ENCODE measurements at regions not wholly inside any gene's neighbourhood (a gene's known extent, or its start where the extent isn't known, plus 50 kb on each side); places are given as distances from the start of the nearest gene placed in this dataset.

- no peak for DNase-seq (ENCODE audit: low spot score)
Measured at GRCh38 chr5:123876276-123876790, 364.4 kb downstream of the CSNK1G3 start.

DNA sequence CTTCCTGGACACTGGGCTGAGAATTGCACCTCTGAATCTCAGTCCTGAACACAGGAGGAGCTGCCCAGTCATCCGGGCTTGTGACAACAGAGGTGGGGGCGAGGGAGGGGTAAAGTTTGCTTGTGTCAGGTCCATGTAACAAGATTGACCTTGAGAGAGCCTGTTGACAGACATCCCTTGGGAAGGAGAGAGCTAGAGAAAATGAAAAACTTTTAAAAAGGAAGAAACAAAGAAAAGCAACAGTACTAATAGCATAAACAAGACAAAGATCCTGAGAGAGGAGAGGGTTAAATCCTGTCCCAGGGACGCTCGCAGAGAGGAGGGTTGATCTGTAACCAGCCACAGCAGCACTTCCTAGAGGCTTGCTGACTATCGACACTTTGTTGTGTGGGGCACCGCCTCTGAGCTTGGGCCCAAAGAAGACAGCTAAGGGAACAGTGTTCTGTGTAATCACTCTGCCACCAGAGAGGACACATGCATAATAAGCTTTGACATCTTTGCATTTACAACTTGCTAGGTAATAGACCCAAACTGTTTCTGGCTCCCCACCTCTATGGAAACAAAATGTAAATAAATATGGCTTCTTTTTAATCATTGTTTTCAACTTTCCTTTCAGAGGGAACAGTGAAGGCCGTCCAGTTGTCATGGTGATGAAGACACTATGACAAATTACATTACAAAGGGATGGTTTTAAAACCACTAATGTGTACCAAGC lies 363.7 kb downstream of the CSNK1G3 start:
- peak; percentile 79 for DNase-seq (ENCODE audit: low spot score)

- peak; percentile 94 for DNase-seq (ENCODE audit: low spot score)
Measured at GRCh38 chr5:123874600-123875201, 362.7 kb downstream of the CSNK1G3 start.

DNA sequence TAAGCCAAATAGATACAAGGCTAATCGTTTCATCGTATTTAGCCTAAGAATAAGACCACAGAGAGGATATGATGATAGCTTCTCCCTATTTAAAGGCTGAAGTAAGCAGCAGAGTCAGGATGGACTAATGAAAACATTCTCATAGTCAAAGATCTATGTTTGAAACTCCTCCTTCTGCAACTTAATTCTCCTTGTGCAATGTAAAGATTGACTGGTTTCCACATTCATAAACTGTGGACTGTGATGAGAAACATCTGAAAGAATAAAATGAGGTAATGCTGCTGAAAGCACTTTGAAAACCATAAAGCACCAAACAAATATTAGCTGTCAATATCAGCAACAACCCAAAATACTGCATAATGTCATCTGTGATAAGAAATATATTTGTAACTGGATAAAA lies 361.9 kb downstream of the CSNK1G3 start:
- no peak for DNase-seq (ENCODE audit: low spot score)

DNA sequence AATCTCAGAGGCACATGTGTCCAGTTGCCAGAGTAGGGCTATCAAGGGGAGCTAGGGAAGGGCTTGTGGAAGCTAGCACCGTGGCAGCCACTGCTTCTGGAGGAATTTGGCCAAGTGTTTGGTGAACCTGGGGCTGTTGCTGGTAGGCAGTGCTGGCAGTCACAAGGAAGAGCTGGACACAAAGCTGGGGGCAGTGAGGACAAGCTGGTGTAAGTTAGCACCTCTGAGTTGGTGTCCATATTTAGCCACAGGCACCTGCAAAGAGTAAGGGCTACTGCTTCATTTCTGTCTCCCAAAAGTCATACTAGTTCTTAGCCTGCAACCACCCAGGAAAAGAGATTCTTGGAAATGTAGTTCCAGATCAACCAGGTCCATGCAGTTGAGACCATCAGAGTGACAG lies 359.4 kb downstream of the CSNK1G3 start:
- DNase-seq (ENCODE audit: low spot score) = no peak

DNA sequence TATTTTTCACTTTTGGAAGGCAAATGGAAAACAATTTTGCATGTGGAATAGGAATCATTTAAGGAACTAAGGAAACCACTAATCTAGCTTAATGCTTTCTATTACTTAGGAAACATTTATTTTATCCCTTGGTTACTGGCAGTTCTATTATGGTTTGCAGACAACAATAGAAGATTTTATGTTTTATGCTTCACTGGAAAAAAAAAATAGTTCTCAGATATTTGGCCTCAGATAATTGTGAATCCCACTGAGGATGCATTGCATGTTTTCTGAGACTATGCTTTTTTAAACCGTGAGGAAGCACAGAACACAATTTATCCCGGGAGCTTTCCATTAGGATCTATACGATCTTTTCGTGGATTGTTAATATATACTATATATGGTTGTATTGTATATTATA lies 356.9 kb downstream of the CSNK1G3 start:
- DNase-seq (ENCODE audit: low spot score) = no peak

DNA sequence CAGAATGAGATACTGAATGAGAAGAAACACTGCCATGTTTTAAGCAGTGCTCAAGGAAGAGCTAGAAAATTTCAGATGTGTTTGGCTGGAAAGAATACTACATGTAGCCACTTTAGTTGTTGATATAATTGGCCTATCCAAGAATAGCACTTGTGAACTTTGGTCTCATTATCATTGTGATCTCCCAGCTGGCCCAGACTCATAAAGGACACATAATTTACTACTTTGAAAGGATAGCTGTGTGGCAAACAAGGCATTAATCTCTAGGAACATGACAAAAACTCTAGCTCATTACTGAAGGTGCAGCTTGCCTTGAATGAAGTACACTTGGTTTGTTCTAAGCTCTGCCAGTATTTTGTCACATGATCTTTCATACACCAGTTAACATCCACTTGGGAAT lies 356.3 kb downstream of the CSNK1G3 start:
- no peak for DNase-seq (ENCODE audit: low spot score)

DNA sequence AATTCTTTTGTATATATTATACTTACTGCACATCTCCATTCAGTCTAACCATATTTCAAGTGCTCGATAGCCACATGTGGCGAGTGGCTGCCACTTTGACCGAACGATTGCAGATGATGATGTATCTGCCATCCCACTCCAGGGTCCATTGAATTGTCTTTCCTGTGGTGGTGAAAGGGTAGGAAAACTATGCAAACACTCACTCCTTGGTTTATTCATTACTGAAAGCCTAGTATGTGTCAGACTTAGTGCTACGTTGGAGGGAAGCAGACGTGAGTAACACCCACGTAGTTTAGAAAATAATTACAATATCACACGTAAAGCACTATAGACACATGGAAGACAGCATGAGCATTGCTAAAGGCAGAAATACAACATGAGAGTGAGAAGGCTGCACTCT lies 353.7 kb downstream of the CSNK1G3 start:
- no peak for DNase-seq (ENCODE audit: low spot score)

DNA sequence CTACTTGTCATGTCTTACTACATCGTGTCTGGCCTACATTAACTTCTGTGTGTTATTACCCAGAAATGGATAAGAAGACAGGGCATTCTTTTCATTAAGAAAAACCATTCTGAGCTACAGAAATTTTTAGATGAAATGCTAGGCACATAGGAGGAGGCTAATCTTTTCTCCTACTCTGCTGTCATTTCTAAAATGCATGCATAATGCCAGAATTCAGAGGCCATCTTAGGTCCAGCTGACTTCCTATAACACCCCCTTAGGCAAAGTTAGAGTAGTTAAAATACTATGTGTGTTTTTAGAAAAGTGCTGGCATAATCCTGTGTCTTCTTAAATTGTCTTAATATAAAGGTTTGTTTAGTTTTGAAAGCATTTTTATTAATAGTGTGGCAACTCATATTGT lies 352.6 kb downstream of the CSNK1G3 start:
- DNase-seq (ENCODE audit: low spot score) = no peak

DNA sequence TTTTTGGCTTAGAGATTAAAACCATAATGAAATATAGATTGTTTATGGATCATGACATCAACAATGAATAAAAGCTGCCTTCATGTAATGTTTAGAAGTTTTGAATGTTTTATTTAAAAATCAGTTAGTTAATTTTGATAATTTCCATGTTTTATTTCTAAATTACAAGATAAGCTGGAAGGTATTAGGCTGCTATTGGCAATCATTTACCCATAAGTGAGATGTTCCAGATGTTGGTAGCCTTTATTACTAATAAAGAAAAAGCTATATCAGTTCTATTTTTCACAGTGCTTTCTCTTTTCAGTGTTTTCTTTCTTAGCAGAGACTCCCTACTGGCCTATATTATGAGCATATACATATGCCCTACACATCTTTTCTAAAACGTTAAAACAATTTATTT lies 347.0 kb downstream of the CSNK1G3 start:
- DNase-seq (ENCODE audit: low spot score) = no peak

DNA sequence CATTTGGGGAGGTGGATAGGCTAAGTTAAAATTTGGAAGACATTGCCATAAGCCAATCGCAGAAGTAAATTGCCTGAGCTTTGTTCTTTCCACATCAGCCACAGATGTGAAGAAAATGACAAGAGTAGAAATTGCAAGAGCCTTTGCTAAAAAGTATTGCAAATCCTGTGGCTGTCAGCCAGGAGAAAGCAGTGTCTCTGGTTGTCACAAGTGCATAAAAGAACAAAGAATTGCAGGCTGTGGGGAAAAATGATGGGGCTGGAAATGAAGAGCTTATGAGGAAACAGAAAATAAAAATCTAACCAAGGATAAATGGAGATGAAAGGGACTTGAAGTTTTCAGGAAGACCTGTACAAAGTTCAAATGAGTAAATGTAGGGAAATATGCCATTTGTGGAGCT lies 344.8 kb downstream of the CSNK1G3 start:
- DNase-seq (ENCODE audit: low spot score) = peak; percentile 14

- no peak for DNase-seq (ENCODE audit: low spot score)
Measured at GRCh38 chr5:123855609-123856008, 343.6 kb downstream of the CSNK1G3 start.

DNA sequence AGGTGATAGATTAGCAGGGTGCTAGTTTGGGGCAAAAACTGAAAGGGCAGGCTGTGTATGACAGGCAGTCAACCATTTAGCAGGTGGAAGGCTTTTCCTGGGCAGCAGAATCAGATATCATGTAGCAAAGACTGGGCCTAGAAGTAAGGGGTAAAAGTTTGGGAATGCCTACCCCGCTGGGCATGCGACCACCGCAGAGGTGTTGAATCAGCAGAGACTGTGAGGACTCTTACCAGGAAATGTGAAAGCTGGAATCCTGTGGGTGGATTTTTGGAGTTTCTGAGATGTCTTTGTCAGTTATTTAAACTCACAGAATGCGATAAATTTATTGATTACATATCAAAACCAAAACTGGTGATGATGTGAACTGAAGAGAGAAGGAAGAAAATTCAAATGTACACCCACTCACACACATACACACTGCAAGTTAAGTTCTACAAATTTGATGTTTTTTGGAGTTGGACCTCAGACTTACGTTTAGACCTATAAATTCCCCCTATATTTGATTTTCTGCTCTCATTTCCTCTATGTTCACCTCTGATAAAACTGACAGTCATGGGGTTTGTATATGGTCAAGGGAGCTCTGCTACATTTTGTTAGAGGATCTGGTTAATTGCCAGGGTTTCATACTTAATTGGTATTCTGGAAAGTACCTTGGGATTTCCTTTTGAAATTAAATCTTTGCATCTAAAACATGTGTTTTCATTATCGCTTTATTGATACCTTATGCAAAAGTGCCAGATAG lies 333.6 kb downstream of the CSNK1G3 start:
- DNase-seq (ENCODE audit: low spot score) = no peak

DNA sequence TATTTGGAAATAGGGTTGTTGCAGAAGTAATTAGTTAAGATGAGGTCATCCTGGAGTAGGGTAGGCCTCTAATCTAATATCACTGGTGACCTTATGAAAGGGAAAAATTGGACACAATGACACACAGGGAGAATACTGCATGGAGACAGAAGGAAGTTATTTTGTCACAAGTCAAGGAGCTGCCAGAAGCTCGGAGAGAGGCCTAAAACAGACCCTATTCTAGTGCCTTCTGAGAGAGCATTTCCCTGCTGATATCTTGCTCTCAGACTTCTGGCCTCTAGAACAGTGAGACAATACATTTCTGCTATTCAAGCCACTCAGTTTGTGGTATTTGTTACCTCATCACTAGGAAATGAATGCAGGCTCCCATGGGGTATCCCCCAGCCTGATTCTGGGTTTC lies 332.9 kb downstream of the CSNK1G3 start:
- no peak for DNase-seq (ENCODE audit: low spot score)

GRCh38 chr5:123835421-123835820 lies 323.4 kb downstream of the CSNK1G3 start:
- DNase-seq (ENCODE audit: low spot score) = no peak

DNA sequence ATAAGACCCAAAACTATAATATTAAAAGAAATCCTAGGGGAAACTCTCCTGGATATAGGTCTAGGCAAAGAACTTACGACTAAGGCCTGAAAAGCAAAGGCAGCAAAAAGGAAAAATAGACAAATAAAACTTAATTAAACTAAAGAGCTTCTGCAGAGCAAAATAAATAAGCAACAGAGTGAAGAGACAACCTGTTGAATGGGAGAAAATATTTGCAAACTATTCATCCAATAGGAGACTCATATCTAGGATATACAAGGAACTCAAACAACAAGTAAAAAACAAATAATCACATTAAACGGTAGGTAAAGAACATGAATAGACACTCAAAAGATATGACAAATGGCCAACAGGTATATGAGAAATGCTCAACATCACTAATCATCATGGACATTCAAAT lies 318.6 kb downstream of the CSNK1G3 start:
- no peak for DNase-seq (ENCODE audit: low spot score)

GRCh38 chr5:123827811-123828210 lies 315.8 kb downstream of the CSNK1G3 start:
- no peak for DNase-seq (ENCODE audit: low spot score)

GRCh38 chr5:123819833-123820232 lies 307.9 kb downstream of the CSNK1G3 start:
- no peak for DNase-seq (ENCODE audit: low spot score)

DNA sequence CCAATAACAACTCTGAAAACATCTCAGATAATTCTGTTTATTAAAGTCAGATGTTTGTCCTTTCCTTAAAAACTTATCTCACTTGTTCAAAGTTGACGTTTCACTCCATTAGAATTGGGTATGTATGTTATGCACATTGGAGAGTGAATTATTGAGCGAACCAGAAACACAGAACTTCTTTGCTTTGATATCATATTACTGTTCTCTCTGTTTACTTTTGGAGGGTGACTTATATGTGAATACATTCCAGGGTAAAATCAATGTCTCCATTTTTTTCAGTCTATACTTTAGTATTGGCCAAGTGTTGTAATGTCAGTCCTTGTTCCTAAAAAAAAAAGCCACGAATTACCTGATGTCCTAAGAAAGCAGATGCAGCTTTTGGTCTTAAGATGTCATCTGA lies 307.4 kb downstream of the CSNK1G3 start:
- no peak for DNase-seq (ENCODE audit: low spot score)

DNA sequence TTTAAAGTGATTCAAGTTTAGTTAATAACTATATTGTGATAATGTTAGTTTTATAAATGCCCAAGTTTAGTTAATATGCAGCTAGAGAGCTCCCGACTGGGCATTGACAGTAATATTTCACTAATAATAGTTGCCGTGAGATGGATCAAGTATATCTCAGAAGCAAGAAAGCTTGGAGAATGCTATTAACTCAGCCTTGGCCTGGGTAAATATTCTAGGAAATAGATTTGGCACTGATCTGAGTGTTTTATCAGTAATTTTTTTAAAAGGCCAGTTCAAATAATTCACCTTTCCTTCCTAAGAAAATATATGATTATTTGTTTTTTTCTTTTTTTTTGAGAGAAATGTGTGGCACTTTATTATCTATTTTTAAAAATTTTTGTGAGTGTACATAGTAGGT lies 305.3 kb downstream of the CSNK1G3 start:
- no peak for DNase-seq (ENCODE audit: low spot score)

DNA sequence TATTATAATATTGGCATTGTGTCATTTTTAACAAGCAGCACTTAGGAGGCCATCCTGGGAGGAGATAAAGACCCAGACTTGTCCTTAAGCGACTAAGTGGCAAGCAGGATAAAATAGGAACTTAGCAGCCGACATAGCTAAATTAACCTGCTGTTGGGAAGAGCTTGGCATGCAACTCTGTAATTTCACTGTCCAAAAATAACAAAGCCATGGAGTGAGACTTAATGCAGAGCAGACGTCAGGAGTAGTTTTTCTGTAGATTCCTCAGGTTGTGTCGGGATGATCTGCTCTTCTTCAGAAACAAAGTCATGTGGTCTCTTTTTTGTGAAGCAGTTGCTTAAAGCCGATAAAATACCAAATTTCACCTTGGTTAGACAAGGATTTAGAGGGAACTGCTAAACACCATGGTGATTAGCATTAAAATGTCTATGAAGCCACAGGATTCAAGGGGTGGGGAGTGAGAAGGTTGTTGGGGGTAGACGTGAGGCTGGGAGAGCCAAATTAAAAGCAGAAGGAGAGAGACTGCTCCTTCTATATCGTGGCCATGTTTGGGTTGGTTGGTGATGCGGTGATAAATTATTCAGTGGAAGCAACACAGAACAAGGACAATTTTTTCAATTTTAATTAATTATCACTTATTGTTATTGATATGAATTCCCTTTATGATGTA lies 303.0 kb downstream of the CSNK1G3 start:
- DNase-seq (ENCODE audit: low spot score) = no peak

DNA sequence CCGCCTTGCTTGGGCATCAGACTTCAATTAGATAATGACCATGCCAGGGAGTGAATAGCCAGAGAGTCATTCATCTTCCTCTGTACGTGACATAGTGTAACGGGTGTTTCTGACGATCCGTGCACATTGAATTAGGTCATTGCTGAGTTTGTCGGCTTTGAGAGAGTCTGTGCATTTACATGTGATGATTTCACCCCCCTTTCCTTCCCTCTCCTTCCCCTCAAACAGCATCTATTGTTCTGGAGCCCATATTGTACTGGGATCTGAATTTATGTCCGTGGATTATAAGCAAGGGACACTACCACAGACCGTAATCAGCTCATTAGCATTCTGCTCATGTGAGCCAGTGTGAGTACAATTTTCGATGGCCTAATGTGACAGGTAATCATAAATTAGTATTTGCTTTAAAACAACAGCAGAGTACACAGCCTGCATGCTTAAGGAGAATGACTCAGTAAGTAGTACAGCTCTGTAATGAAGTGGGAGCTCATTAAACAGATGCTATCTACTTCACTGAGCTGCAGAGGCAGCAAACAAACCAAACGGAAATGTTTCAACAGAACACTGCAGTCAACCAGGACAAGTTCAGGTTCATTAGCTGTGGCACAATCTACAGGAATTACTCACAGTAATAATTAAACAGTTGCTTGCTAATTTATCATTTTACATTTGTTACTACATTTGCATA lies 302.1 kb downstream of the CSNK1G3 start:
- DNase-seq (ENCODE audit: low spot score) = peak; percentile 51

Data from Ammon's horn (tissue), 1 donor.